CD1c-positive myeloid dendritic cell (primary cell): ENCODE measurements at regions not wholly inside any gene's neighbourhood (a gene's known extent, or its start where the extent isn't known, plus 50 kb on each side); places are given as distances from the start of the nearest gene placed in this dataset.

Experiments used
- DNase-seq: peaks from one replicate; pipeline ENCODE4 v3.0.0-alpha.2; 2016; ENCODE audit errors: extremely low spot score

DNA sequence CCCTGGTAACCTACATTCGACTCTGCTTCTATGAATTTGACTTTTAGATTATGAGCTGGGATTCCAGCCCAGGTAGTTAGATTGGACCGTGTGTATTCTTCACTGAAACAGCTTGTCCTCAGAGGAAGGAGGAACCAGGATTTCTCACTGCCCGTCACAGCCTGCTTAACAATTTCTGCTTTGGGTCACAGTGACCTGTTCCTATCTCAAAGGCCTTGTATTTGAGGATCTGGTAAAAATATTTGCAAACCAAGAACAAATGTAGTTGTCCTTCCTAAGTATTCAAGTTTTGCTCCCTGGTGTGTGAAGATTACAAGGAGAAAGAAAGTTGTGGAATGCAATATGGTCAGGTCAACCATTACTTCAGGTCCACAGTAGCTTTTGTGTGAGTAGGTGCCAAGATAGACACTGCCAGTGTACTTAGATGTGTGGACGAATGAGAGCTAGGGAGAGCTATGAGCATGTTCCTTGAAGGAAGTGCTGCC, 55.1 kb downstream of the KIF4B start:
- DNase-seq: no peak

DNA sequence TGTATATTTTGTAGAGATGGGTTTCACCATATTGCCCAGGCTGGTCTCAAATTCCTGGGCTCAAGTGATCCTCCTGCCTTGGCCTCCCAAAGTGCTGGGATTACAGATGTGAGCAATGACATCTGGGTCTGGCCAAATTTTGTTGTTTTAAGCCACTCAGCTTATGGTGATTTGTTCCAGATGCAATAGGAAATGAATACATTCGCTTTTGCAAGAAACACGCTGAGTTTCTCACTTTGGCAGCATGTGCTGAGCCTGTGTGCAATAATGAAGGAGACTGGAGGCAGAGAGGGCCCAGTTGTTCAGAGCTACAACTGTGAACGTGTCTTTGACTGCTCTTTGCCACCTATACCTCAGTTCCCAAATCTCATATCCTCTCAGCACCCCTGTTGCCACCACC, 56.4 kb downstream of the KIF4B start:
- DNase-seq: no peak

DNA sequence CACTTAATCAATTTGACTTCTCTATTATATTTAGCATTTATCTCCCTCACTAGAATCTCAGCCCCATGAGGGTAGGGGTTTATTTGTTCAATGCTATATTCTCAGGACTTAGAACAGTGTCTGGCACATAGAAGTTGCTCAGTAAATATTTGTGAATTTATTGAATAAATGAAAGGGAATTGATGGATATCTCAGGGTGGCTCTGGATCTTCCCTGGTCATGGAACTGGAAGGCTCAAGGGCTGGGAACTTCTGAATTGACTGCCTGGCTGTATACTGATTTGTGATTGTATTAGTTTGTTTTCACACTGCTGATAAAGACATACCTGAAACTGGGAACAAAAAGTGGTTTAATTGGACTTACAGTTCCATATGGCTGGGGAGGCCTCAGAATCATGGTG, 57.2 kb downstream of the KIF4B start:
- DNase-seq: no peak

DNA sequence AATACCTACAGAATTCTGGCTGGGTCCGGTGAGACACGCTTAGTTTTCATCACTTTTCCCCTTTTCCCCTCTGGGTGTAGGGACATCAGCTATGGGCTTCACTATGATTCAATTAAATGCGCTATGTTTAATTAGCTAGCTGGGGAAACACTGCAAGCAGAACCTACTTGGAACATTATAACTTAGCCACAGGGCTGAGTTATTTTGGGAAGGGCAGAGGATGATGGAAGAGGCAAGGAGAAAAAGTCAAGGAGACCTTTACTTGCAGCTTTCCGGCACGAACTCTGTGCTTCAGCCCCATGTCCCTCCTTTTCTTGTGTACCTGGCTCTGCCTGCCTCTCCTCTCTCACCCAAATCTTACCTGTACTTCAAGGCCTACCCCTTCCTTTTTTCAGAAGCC, 62.8 kb downstream of the KIF4B start:
- DNase-seq: no peak

DNA sequence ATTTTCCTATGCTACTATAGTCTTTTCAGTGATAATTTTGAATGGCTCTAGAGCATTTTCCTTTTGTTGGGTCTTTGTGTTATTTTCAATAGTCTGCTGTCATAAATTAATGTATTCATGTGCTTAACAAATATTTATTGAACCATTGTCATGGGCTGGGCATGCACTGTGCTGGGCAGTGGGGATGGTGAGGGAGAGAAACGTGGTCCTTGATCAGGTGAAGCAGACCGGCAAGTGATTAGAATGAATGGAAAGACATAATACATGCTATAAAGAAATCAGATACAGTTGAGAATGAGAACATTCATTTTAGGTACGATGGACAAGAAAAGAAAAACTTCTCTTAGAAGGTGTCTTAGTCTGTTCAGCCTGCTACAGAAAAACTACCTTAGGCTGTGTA, 66.1 kb downstream of the KIF4B start:
- DNase-seq: no peak

DNA sequence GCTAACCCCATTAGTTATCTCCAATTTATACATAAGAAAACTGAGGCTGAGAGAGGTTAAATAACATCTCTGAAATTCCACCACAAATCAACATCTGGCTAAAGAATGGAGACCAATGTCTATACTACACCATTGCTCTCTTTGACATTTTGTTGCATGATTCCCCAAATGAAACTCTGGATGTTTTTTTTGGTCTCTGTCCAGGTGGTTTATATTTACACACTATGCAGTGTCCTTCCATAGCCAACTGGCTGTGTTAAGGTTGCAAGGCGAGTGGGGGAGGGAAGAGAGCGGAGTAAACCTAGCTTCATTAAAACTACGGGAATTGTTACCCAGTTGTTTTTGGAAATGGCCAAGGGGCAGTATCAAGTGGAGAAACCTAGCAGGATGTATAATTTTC, 67.2 kb downstream of the KIF4B start:
- DNase-seq: no peak

DNA sequence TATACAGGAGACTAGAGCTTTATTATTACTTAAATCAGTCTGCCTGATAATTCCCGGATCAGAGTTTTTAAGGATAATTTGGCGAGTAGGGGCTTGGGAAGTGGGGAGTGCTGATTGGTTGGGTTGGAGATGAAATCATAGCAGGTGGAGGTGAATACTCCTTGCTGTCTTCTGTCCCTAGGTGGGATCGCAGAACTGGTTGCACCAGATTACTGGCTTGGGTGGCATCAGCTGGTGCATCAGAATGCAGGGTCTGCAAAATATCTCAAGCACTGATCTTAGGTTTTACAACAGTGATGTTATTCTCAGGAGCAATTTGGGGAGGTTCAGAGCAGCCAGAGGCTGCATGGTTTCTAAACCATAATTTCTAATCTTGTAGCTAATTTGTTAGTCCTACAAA, 68.1 kb downstream of the KIF4B start:
- no peak for DNase-seq

DNA sequence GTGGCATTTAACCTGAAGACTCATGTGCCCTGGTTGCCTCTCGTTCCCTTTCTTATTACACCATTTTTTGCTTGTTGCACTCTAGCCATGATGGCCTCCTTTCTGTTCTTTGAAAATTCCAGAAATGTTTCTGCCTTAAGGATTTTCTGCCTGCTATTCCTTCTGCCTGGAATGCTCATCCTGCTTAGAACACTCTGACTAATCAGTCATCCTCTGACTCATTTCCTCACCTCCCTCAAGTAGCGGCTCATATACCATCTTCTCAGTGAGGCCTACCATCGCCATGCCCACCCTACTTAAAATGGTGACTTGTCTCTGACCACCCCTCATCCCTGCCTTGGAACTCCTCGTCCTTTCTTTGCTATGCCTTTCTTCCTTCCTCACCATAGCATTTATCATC, 68.8 kb downstream of the KIF4B start:
- no peak for DNase-seq

DNA sequence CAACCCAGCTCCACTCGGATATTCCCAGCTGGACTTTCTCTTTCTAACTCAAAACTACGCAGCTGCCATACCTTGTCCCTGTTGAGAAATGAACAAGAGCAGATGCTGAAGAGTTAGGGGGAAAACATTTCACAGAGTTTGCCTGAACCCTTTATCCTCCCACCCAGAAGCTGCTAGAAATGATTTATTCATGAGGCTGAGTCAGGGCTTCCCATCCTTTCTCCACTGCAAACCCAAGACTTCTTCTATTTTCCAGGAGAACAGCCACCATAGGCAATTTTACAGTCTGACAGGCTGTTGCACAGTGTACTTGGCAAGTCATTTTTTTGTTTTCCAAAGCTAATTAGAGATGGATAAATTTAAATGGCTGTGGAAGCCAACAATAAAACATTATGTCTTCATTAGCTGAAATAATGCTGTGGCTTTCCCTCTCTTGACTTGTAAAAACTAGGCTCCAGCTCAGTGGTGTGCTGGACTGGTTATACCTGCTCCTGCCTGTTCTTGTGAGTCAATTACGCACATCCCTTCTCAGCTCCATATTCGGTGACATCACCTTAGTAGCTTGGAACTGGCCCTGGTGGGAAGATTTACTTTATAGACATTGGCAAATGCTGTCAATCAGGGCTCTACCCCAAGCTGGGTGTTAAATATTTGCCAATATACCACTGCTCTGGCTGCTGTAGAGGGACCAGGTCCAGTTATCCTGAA, 71.9 kb downstream of the KIF4B start:
- no peak for DNase-seq

DNA sequence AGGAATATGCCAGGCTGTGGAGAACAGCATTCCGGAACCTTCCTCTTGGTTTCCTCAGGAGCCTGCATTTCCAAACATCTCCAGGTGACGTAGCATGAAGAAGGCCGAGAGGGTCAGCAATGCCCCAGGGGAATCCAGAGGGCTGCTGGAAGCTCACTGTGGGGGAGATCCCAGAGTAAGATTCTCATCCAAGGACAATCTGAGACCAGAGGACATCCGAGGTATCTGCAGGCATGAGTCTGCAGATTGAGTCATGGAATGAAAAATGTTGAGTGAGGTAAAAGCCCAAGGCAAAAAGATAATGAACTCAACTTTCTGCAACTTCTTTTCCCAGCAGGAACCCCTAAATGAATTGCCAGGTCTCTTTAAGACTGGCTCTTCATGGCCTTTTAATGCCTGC, 73.5 kb downstream of the KIF4B start:
- no peak for DNase-seq

DNA sequence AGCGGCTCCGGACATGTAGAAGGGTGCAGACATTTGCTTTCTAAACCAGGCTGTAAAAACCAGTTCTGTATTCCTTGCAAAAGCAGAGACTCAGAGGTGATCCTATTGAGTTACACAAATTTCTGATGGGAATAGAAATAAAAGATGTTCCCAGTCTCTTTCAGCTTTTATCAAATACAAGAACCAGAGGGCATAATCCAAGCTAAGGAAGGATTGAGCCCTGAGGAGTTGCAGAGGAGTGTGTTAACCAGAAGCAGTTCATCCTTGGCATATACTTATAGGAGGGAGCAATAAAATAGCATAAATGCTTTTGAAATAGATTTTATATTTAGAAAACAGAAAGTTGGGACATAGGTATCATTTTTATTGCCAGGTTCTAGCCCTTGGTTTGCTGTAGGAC, 75.3 kb downstream of the KIF4B start:
- no peak for DNase-seq

DNA sequence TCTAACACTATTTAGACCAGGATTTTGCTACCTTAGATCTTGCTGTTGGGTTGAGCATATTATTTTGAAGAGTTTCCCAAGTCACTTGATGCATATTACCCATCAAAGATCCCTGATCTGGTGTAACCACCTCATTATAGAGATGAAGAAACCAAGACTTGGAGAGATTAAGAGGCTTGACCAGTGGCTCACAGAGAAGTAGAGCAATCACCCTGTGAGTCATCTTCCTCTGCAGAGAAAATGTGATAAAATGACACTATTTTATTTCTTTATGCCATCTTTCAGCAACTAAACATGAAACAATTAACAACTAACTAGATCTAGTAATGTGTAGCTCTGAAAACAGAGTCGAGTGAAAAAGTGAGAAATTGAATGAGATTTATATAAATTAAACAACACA, 76.1 kb downstream of the KIF4B start:
- DNase-seq: no peak

DNA sequence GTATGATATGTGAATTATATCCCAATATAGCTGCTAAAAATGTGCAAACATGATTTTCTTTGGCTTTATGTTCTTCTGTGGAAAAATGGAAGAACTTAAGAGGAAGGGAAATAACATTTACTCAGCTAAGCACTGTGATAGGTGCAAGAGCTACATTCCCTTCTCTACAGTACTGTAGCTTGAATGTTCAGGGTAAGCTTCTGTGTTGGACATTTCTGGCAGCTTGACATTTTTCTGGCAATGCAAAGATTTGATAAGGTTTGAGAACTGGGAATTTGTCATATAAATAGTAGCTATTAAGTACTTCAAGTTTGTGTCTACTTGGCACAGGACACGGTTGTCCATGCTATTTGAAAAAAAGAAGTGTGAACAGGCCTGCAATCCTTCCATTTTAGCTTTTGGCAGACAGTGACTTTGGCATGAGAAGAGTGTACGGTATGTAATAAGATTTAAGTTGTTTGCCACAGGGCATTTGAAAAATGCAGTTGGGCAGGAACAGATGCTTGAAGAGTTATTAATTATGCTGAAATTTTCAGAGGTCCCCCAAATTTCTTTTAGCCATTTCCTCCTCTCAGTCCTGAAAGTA, 77.6 kb downstream of the KIF4B start:
- no peak for DNase-seq

DNA sequence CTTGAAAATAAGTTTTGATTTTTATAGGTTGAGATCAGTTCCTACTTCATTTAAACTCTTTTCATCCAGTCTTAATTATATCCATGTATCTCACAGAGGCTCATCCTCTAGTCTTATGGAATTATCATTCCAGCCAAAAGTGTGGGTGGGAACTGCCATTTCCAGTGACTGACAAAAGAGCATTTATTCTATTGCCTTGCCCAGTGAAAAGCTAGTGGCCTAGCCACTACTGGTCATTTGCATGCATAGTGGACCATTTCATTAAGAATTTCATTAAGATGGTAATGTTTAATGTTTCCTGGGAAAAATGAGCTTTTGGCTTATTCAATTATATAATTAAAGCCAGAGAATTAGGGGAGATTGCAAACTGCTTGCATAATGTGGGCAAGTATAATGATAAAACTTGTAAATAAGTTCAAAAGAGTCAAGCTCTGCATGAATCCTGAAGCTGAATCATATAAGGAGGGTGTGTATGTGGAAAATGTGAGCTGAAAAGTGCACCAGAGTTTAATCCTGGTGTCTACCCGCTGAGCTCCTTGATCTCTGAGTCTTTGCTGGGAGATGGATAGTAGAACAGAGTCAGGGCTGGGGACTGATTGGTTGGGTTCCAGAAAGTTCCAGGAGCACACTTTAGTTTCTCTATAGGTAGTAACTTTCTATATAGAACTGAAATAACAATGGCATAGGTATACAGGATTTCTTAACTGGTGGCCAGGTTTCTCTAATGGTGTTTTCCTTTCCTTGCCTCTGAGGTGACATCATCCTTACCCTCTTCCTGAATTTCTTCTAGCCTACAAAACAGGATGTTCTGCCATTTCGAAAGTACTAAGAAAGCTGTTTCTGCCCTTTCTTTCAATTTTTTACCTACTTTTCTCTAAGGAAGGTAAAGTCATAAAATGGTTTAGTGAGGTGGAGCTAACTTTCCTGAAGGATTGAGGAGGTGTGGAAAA, 78.5 kb downstream of the KIF4B start:
- no peak for DNase-seq

DNA sequence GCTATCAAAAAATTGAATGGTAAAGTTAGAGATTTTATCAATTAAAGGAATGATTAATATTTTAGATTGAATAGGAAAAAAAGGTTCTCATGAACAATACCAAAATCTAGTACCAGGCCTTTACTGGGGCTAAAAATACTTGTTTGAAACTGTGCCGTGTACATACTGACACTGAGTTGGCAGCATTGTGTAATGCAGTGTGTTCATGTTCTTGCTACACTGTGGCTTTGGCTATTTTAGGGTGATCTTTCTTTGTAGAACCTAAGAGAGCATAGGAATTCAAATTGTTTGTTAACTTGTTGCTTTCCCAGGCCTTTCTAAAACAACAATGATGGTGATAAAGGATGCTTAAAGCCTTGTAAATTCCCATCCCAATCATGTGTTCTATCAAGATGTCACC, 80.9 kb downstream of the KIF4B start:
- no peak for DNase-seq

DNA sequence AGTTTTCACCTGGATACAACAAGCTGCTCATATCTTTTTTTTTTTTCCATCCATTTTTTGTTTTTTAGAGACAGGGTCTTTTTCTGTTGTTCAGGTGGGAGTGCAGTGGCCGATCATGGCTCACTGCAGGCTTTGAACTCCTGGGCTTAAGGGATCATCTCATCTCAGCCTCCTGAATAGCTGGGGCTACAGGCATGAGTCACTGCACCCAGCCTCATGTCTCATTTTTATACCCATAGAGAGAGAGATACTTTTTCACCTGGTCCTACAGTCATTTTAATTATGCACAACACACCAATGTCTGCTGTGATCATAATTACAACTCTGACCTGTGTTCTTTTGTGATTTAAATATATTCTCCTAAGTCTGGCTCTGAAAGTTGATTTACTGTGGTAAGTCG, 84.4 kb downstream of the KIF4B start:
- no peak for DNase-seq

DNA sequence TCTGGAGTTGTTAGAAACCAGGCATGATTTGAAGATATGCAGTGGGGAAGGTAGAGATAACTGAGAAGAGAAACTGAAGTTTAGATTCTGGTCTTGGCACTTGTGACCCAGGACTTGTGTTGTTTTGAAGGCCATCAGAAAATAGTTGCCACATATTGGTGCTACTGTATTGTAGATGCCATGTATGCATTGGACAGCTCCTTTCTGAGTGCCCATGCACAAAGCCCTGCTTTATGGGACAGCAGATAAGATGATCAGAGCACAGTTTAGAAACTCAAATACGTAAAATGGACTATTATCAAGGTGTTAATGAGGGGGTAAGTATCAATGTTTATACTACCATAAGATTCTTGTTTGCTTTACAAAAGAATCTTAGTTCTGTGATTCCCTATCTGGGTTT, 84.9 kb downstream of the KIF4B start:
- no peak for DNase-seq

DNA sequence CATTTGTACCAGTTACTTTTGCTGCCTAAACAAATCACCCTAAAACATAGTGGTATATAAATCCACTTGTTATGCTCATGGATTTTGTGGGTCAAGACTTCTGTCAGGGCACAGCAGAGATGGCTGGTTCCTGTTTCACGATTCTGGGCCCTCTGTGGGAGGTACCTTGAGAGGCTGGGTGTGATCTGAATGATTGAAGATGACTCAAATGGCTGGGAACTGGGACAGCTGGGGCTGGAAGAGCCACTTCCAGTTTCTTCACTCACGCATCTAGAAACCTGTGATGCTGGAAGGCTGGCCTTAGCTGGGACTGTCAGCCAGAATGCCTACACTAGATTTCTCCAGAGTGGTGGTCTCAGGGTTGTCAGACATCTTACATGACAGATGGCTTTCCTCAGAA, 88.1 kb downstream of the KIF4B start:
- no peak for DNase-seq

DNA sequence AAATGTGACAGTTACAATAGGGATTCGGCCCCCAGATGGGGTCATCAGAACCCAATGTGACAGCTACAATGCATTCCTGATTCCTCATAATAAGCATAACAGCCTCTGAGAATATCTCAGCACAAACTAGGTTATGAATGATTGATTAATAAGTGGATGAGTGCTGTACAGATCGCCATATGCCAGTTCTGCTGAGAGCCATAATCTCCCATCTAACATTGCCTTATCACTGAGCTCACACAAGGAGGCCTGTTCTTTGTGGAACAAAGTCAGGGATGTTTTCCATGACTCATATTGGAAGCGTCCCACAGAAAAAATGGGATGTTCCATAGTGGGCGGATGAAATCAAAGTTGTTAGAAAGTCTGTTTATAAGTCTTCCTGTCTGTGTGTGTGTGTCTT, 89.6 kb downstream of the KIF4B start:
- DNase-seq: no peak

DNA sequence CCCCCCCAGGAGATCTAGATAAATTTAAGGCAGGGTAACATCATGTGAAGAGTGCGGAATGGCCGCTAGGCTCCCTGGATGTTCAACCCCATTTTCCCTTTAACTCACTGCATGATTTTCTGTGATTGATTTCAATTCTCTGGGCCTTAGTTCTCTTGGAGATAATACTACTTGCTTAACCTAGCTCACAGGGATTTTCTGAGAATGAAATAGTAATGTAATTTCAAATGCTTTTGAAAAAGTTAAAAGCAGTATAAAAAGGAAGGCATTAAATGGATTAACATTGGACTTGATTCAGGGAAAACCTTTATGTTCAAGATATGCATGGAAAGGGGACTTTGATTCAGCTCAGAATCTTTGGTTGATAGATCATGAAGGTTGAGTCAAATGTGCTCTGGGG, 90.9 kb downstream of the KIF4B start:
- DNase-seq: no peak

DNA sequence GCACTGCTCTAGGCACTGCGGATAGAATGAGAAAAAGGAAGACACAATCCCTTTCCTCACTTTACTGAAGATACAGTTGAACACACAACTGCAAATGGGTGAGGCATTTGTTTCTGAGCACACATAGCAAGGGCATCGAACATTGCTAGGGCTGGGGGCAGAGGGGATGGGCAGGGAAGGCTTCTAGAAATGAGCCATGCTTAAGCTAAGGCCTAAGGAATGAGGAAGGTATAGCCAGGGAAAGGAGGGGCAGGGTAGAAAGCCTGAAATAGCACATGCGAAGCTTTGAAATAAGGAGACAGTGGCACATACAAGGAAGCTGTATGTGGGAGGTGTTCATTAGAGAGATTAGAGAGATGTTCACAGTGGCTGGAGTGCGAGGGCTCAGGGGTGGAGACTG, 92.7 kb downstream of the KIF4B start:
- DNase-seq: no peak

DNA sequence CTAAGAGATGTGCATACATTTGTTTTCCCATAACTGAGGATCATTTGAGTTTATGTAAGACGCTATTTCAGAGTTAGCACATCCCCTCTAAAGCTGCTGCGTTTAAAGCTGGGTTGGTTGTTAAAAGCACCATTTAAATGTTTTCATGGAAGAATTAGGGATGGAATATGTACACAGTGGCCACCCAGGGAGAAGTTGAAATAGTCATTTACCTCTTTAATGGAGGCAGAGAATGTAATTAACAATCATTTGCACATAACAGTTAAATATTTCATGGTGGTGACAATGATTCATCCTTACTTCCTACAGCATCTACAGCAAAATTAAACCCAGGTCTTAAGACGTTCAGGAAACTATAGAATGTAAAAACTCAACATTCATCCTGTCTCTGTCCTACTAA, 100.3 kb downstream of the KIF4B start:
- DNase-seq: no peak

DNA sequence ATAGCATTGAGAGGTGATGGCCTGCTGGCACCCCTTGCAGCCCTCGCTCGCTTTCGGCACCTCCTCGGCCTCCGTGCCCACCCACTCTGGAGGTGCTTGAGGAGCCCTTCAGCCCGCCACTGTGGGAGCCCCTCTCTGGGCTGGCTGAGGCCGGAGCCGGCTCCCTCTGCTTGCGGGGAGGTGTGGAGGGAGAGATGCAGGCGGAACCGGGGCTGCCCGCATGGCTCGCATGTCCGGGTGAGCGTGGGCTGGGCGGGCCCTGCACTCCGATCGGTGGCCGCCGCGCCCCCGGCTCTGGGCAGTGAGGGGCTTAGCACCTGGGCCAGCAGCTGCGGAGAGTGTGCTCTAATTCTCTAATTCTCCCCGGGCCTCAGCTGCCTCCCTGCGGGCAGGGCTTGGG, 101.1 kb downstream of the KIF4B start:
- no peak for DNase-seq
